ENCODE measurements at regions not wholly inside any gene's neighbourhood (a gene's known extent, or its start where the extent isn't known, plus 50 kb on each side); places are given as distances from the start of the nearest gene placed in this dataset.

DNA sequence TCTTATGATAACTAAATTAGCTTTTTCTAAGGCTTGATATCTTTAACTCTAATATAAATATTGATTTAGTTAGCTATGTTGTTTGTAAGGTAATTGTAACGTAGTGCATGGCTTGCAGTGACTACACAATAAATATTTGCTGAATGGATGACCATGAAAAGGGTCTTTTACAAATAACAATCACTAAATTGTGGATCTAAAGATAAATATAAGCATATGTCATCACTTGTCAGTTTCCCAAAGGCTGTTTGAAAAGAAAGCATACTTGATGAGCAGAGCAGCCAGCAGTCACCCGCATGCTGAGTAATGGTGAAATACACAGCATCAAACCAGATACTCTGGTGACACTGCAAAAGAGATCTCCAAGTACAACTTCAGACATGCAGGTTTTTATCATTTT lies 92.5 kb upstream of the FMN2 start:
- no peak overlapping the region for H3K27ac ChIP-seq (ENCODE audit: low read depth)
- no peaks in the 10 kb centered on the region for H3K9me2 ChIP-seq (ENCODE audit: insufficient read depth)
- peaks cover 8% of the 10 kb centered on the region for H3K27me3 Mint-ChIP-seq (ENCODE audit: insufficient read depth, low read depth, poor library complexity)
- H3K4me3 ChIP-seq: no peak overlapping the region
- H3F3A ChIP-seq (replicated peaks; ENCODE audit: low read depth): no peaks in the 10 kb centered on the region
- DNase-seq (ENCODE audit: low spot score) (no peak), ATAC-seq (no peak)
- no peak overlapping the region for H2AFZ ChIP-seq
- peaks cover 3% of the 10 kb centered on the region; the same call in 1 of the 3 replicates for H3K36me3 Mint-ChIP-seq (ENCODE audit: low read depth)
- H3K9me3 Mint-ChIP-seq: no peaks in the 10 kb centered on the region
- H3K27me3 ChIP-seq (ENCODE audit: insufficient read depth): peaks cover 23% of the 10 kb centered on the region
- H3K79me2 ChIP-seq (replicated peaks; ENCODE audit: insufficient read depth): no peaks in the 10 kb centered on the region
- no peaks in the 10 kb centered on the region for H4K20me1 ChIP-seq (replicated peaks; ENCODE audit: insufficient read depth)
- no peak overlapping the region for H3K4me2 ChIP-seq
- peaks cover 2% of the 10 kb centered on the region; the same call in 1 of the 3 replicates for H3K4me1 Mint-ChIP-seq
- H3K4me3 Mint-ChIP-seq: no peak overlapping the region
- no peaks in the 10 kb centered on the region for H3K36me3 ChIP-seq (ENCODE audit: insufficient read depth)
- no peaks in the 10 kb centered on the region for H3K4me1 ChIP-seq (ENCODE audit: insufficient read depth)
- TF ChIP-seq, protein P1, sequence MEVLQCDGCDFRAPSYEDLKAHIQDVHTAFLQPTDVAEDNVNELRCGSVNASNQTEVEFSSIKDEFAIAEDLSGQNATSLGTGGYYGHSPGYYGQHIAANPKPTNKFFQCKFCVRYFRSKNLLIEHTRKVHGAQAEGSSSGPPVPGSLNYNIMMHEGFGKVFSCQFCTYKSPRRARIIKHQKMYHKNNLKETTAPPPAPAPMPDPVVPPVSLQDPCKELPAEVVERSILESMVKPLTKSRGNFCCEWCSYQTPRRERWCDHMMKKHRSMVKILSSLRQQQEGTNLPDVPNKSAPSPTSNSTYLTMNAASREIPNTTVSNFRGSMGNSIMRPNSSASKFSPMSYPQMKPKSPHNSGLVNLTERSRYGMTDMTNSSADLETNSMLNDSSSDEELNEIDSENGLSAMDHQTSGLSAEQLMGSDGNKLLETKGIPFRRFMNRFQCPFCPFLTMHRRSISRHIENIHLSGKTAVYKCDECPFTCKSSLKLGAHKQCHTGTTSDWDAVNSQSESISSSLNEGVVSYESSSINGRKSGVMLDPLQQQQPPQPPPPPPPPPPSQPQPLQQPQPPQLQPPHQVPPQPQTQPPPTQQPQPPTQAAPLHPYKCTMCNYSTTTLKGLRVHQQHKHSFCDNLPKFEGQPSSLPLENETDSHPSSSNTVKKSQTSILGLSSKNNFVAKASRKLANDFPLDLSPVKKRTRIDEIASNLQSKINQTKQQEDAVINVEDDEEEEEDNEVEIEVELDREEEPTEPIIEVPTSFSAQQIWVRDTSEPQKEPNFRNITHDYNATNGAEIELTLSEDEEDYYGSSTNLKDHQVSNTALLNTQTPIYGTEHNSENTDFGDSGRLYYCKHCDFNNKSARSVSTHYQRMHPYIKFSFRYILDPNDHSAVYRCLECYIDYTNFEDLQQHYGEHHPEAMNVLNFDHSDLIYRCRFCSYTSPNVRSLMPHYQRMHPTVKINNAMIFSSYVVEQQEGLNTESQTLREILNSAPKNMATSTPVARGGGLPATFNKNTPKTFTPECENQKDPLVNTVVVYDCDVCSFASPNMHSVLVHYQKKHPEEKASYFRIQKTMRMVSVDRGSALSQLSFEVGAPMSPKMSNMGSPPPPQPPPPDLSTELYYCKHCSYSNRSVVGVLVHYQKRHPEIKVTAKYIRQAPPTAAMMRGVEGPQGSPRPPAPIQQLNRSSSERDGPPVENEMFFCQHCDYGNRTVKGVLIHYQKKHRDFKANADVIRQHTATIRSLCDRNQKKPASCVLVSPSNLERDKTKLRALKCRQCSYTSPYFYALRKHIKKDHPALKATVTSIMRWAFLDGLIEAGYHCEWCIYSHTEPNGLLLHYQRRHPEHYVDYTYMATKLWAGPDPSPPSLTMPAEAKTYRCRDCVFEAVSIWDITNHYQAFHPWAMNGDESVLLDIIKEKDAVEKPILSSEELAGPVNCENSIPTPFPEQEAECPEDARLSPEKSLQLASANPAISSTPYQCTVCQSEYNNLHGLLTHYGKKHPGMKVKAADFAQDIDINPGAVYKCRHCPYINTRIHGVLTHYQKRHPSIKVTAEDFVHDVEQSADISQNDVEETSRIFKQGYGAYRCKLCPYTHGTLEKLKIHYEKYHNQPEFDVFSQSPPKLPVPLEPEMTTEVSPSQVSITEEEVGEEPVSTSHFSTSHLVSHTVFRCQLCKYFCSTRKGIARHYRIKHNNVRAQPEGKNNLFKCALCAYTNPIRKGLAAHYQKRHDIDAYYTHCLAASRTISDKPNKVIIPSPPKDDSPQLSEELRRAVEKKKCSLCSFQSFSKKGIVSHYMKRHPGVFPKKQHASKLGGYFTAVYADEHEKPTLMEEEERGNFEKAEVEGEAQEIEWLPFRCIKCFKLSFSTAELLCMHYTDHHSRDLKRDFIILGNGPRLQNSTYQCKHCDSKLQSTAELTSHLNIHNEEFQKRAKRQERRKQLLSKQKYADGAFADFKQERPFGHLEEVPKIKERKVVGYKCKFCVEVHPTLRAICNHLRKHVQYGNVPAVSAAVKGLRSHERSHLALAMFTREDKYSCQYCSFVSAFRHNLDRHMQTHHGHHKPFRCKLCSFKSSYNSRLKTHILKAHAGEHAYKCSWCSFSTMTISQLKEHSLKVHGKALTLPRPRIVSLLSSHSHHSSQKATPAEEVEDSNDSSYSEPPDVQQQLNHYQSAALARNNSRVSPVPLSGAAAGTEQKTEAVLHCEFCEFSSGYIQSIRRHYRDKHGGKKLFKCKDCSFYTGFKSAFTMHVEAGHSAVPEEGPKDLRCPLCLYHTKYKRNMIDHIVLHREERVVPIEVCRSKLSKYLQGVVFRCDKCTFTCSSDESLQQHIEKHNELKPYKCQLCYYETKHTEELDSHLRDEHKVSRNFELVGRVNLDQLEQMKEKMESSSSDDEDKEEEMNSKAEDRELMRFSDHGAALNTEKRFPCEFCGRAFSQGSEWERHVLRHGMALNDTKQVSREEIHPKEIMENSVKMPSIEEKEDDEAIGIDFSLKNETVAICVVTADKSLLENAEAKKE (CRISPR knock-in tag; IDR thresholded peaks at IDR 0.05): no peak
- no peak for TF ChIP-seq POLR2AphosphoS5 (IDR thresholded peaks at IDR 0.05; ENCODE audit: low read depth)
- TF ChIP-seq EZH2phosphoT487 (IDR thresholded peaks at IDR 0.05; ENCODE audit: unreplicated experiment): no peak
- TF ChIP-seq STAT1 (IDR thresholded peaks at IDR 0.05; ENCODE audit: unreplicated experiment): no peak
- TF ChIP-seq ZNF114 (CRISPR knock-in tag; IDR thresholded peaks at IDR 0.05): no peak
- TF ChIP-seq, protein P2, sequence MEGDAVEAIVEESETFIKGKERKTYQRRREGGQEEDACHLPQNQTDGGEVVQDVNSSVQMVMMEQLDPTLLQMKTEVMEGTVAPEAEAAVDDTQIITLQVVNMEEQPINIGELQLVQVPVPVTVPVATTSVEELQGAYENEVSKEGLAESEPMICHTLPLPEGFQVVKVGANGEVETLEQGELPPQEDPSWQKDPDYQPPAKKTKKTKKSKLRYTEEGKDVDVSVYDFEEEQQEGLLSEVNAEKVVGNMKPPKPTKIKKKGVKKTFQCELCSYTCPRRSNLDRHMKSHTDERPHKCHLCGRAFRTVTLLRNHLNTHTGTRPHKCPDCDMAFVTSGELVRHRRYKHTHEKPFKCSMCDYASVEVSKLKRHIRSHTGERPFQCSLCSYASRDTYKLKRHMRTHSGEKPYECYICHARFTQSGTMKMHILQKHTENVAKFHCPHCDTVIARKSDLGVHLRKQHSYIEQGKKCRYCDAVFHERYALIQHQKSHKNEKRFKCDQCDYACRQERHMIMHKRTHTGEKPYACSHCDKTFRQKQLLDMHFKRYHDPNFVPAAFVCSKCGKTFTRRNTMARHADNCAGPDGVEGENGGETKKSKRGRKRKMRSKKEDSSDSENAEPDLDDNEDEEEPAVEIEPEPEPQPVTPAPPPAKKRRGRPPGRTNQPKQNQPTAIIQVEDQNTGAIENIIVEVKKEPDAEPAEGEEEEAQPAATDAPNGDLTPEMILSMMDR (conservative IDR thresholded peaks at IDR 0.05; ENCODE audit: low read depth in 2 of 2): no peak
- TF ChIP-seq CREB1 (CRISPR knock-in tag; IDR thresholded peaks at IDR 0.05; ENCODE audit: low read depth): no peak
- no peak for TF ChIP-seq JUNB (IDR thresholded peaks at IDR 0.05; ENCODE audit: unreplicated experiment)
- no peak for TF ChIP-seq EZH2 (IDR thresholded peaks at IDR 0.05; ENCODE audit: low read depth, unreplicated experiment)
- TF ChIP-seq, protein P3, sequence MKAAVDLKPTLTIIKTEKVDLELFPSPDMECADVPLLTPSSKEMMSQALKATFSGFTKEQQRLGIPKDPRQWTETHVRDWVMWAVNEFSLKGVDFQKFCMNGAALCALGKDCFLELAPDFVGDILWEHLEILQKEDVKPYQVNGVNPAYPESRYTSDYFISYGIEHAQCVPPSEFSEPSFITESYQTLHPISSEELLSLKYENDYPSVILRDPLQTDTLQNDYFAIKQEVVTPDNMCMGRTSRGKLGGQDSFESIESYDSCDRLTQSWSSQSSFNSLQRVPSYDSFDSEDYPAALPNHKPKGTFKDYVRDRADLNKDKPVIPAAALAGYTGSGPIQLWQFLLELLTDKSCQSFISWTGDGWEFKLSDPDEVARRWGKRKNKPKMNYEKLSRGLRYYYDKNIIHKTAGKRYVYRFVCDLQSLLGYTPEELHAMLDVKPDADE (IDR thresholded peaks at IDR 0.05): no peak
- TF ChIP-seq NANOG (IDR thresholded peaks at IDR 0.05; ENCODE audit: borderline replicate concordance): no peak
- TF ChIP-seq, protein P4, sequence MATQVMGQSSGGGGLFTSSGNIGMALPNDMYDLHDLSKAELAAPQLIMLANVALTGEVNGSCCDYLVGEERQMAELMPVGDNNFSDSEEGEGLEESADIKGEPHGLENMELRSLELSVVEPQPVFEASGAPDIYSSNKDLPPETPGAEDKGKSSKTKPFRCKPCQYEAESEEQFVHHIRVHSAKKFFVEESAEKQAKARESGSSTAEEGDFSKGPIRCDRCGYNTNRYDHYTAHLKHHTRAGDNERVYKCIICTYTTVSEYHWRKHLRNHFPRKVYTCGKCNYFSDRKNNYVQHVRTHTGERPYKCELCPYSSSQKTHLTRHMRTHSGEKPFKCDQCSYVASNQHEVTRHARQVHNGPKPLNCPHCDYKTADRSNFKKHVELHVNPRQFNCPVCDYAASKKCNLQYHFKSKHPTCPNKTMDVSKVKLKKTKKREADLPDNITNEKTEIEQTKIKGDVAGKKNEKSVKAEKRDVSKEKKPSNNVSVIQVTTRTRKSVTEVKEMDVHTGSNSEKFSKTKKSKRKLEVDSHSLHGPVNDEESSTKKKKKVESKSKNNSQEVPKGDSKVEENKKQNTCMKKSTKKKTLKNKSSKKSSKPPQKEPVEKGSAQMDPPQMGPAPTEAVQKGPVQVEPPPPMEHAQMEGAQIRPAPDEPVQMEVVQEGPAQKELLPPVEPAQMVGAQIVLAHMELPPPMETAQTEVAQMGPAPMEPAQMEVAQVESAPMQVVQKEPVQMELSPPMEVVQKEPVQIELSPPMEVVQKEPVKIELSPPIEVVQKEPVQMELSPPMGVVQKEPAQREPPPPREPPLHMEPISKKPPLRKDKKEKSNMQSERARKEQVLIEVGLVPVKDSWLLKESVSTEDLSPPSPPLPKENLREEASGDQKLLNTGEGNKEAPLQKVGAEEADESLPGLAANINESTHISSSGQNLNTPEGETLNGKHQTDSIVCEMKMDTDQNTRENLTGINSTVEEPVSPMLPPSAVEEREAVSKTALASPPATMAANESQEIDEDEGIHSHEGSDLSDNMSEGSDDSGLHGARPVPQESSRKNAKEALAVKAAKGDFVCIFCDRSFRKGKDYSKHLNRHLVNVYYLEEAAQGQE (IDR thresholded peaks at IDR 0.05; ENCODE audit: unreplicated experiment): no peak
- no peak for TF ChIP-seq ZNF331 (CRISPR knock-in tag; IDR thresholded peaks at IDR 0.05; ENCODE audit: low read depth)
- no peak overlapping the region for H3K27ac Mint-ChIP-seq

Measured in GM23338 (cell line).